T-helper 17 cell (primary cell): ENCODE measurements at regions not wholly inside any gene's neighbourhood (a gene's known extent, or its start where the extent isn't known, plus 50 kb on each side); places are given as distances from the start of the nearest gene placed in this dataset.

ENCODE experiments used
- ATAC-seq: fragments of 150-1000 bp; cut with Tn5 transposase; 2 replicates; pipeline ENCODE4 v1.10.0; 2021; ENCODE audit warnings: mild to moderate bottlenecking, moderate library complexity
- DNase-seq, 3 donors: peaks; one replicate each; pipeline versions ENCODE4 v3.0.0 to v3.0.0-alpha.2; 2020 to 2021
- H3K9me3 ChIP-seq: one replicate; pipeline ENCODE4 v1.7.0; 2013; ENCODE audit warnings: low read length, mild to moderate bottlenecking; ENCODE audit not compliant: control insufficient read depth, poor library complexity, severe bottlenecking
- H3K27ac Mint-ChIP-seq: one replicate; pipeline ENCODE4 v1.8.0; 2022; ENCODE audit warnings: mild to moderate bottlenecking, moderate library complexity, mixed read lengths
- H3K27me3 Mint-ChIP-seq: one replicate; pipeline ENCODE4 v1.8.0; 2022; ENCODE audit warnings: mixed read lengths
- H3K36me3 Mint-ChIP-seq: one replicate; pipeline ENCODE4 v1.8.0; 2022; ENCODE audit warnings: low read depth, mixed read lengths
- H3K4me1 Mint-ChIP-seq: one replicate; pipeline ENCODE4 v1.8.0; 2022; ENCODE audit warnings: mild to moderate bottlenecking, mixed read lengths
- H3K4me3 Mint-ChIP-seq: one replicate; pipeline ENCODE4 v1.8.0; 2022; ENCODE audit warnings: mild to moderate bottlenecking, moderate library complexity, mixed read lengths

DNA sequence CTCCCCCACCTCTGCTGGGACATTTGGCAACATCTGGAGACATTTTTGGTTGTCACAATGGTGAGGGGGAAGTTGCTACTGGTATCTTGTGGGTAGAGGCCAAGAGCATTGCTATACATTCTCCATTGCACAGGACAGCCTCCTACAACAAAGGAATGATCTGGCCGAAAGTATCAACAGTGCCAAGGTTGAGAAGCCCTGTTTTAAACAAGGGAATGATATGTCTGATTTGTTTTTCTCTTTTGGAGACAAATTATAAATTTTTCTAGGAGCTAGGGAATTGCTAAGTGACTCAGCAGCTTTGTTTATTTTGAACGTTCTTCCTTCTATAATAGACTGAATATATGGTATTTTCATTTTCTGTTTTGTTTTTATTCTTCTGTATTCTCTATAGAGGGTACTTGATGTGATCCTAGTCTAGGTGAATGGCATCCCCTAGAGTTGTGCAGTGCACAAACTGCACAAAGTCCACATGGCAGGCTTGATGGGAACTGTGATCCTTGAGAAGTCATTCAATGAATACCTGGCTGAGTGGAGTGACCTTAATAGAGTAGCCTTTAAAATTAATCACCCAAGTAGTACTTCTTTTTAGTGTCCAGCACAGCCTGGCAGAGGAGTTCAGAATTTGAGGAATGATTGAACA is 288.6 kb upstream of the USP24 start:
- Mint-ChIP-seq H3K27me3 (peaks cover 72% of the 10 kb centered on the region), H3K4me1 (no peaks in the 10 kb centered on the region), H3K4me3 (no peak overlapping the region), H3K36me3 (no peaks in the 10 kb centered on the region), H3K27ac (no peak overlapping the region)
- ATAC-seq: no peak
- no peak for DNase-seq
- no peaks in the 10 kb centered on the region for H3K9me3 ChIP-seq

DNA sequence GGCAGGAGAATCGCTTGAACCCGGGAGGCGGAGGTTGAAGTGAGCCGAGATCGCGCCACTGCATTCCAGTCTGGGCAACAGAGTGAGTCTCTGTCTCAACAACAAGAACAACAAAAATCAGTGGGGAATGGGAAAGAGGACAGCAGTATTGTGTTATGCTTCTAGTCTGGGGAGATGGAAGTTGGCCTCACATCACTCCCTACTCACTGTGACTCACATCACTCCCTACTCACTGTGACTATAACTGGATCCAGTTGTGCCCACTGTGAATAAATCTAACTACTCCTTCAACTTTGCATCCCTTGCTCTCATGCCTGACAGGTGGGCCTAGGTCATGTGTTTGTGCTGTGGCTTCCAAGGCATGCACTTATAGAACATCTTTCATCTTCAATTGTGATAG is 285.4 kb upstream of the USP24 start:
- no peaks in the 10 kb centered on the region for H3K36me3 Mint-ChIP-seq
- ATAC-seq: no peak

DNA sequence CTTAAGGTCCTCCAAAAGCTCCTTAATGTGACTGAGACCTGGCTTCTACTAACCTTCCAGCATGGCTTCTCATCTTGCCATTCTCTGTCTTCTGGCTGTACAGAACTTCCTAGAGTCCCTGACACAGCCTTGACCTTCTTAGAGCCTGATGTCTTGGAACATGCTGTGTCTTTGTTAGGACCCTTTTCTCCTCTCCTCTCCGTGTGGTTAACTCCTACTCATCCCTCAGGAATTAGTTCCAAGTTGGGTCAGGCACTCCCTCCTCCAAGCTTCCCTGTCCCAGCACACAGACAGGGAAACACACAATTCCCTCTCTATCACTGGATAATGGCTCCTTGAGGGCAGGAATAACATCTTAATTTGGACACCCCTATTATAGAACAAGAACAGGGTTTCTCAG is 275.4 kb upstream of the USP24 start:
- DNase-seq: no peak
- no peak for ATAC-seq
- peaks cover 8% of the 10 kb centered on the region for H3K27me3 Mint-ChIP-seq
- no peaks in the 10 kb centered on the region for H3K9me3 ChIP-seq
- H3K36me3 Mint-ChIP-seq: no peaks in the 10 kb centered on the region
- H3K4me3 Mint-ChIP-seq: no peak overlapping the region
- peaks cover 3% of the 10 kb centered on the region for H3K4me1 Mint-ChIP-seq
- no peak overlapping the region for H3K27ac Mint-ChIP-seq

More for the DNA sequence above, 285.4 kb upstream of the USP24 start:
- peaks cover 50% of the 10 kb centered on the region for H3K27me3 Mint-ChIP-seq
- no peak overlapping the region for H3K27ac Mint-ChIP-seq
- H3K4me1 Mint-ChIP-seq: no peaks in the 10 kb centered on the region
- DNase-seq: no peak
- no peak overlapping the region for H3K4me3 Mint-ChIP-seq
- H3K9me3 ChIP-seq: no peaks in the 10 kb centered on the region

DNA sequence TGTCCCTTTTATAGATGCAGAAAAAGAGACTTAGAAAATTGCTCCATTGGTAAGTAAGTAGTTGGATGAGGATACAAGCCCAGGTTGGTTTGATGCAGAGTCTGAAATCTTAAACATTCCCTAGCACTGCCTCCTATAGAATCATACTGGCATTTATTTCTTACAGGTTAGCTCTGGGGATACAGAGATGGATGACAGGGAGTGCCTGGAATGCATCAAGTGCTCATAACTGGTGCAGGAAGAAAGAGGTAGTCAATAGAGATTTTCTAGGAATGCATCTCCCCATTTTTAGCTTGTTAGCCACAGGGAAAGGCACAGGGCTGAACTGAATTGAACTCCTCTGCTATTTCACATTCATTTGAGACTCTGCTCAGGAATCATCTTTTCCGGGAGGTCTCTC is 269.0 kb upstream of the USP24 start:
- ATAC-seq: no peak
- Mint-ChIP-seq H3K4me1 (no peaks in the 10 kb centered on the region), H3K4me3 (no peak overlapping the region), H3K27me3 (peaks cover 30% of the 10 kb centered on the region), H3K27ac (no peak overlapping the region), H3K36me3 (no peaks in the 10 kb centered on the region)
- DNase-seq: no peak
- no peaks in the 10 kb centered on the region for H3K9me3 ChIP-seq

DNA sequence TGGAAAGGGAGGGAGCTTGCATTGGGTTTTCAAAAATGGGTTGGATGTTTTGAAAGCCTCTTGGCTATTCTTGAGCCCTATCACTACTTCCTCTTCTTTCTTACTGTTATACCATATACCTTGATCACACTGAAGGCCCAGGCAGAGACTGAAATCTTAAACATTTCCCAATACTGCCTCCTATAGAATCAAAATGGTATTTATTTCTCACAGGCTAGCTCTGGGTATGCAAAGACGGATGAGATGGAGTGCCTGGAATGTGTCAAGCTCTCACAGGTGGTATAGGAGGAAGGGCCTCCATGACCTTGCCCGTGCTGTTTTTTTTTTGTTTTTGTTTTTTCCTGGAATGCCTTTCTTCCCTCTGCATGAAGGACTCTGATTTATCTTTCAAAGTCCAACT is 268.4 kb upstream of the USP24 start:
- ATAC-seq (no peak), DNase-seq (no peak)
- H3K27ac Mint-ChIP-seq: no peak overlapping the region
- H3K4me1 Mint-ChIP-seq: no peaks in the 10 kb centered on the region
- no peaks in the 10 kb centered on the region for H3K9me3 ChIP-seq
- H3K27me3 Mint-ChIP-seq: peaks cover 36% of the 10 kb centered on the region
- no peaks in the 10 kb centered on the region for H3K36me3 Mint-ChIP-seq
- no peak overlapping the region for H3K4me3 Mint-ChIP-seq

DNA sequence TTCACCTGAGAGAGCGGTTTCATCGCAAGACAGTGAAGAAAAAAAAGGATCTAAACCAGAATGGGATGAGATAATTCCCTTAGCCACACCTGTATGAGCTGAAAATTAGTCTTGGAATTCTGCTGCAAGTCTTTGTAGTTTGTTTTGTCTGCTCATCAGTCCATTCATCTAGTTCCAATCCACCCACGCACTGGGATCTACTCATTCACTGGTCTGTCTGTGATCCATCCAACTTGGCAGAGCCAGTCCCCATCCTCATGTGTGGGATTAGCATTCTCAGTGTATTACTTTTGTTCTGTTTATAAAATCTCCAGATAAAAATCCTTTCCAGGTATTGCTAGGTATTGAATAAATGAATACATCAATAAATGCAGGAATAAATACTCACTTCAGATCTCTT is 266.5 kb upstream of the USP24 start:
- H3K27ac Mint-ChIP-seq: no peak overlapping the region

DNA sequence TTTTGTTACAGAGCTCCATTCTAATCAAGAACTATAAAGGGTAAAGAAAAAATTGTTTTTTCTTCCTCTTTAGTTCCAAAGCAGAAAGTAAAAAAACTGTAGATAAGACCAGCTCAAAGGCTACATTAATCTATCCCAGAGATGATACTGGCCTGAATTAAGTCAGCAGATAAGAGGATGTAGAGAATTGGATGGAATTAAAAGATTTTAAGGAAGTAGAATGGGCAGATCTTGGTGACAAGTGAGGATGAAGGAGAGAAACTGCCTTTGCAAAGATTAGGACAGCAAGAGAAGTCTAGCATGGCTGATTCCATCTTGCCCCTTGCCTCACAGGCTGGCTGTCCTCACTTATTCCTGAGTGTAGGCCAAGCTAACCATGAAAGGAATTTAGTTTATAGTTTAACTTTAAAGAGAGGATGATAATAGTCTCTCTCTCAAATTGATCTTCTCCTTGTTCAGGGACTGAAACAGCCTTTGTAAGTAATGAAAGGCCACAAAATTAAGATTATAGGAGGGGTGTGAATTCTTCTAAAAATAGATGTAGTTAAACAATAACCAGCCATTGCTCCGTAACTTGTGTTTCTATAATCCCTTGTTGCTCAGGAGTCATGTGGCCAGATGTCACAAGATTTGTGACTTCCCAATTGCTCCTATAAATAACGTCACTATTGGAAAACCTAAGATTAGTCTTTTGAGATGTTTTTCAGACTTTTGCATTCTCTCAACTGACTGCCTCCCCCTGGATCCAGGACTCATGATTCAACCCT is 265.0 kb upstream of the USP24 start:
- Mint-ChIP-seq H3K27me3 (peaks cover 41% of the 10 kb centered on the region), H3K36me3 (peaks cover 2% of the 10 kb centered on the region), H3K4me3 (no peak overlapping the region), H3K27ac (no peak overlapping the region), H3K4me1 (no peaks in the 10 kb centered on the region)
- H3K9me3 ChIP-seq: no peaks in the 10 kb centered on the region
- DNase-seq: no peak
- ATAC-seq: no peak

More for the DNA sequence above, 266.5 kb upstream of the USP24 start:
- no peak for ATAC-seq
- H3K9me3 ChIP-seq: no peaks in the 10 kb centered on the region
- H3K4me1 Mint-ChIP-seq: no peaks in the 10 kb centered on the region
- peaks cover 44% of the 10 kb centered on the region for H3K27me3 Mint-ChIP-seq
- H3K4me3 Mint-ChIP-seq: no peak overlapping the region
- no peak for DNase-seq
- H3K36me3 Mint-ChIP-seq: peaks cover 2% of the 10 kb centered on the region

DNA sequence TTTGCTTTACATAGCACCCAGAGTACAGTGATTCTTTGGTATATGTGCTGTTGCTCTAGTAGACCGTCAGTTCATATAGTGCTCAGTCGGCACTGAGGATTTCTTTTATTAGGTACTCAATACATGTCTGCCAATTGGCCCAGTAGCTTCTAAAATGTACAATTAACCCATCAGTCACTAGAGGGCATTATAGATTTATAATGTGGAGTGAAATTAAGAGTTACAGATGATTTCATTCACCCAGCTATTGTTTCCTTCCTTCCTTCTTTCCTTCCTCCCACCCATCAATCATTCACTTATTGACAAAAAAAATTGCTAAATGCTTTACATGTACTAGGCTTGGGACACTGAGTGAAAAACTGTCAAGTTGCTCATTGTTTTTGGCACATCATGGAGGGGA is 263.6 kb upstream of the USP24 start:
- Mint-ChIP-seq H3K4me3 (no peak overlapping the region), H3K27me3 (peaks cover 45% of the 10 kb centered on the region), H3K27ac (no peak overlapping the region), H3K36me3 (peaks cover 2% of the 10 kb centered on the region), H3K4me1 (no peaks in the 10 kb centered on the region)
- no peaks in the 10 kb centered on the region for H3K9me3 ChIP-seq
- ATAC-seq (no peak), DNase-seq (no peak)

DNA sequence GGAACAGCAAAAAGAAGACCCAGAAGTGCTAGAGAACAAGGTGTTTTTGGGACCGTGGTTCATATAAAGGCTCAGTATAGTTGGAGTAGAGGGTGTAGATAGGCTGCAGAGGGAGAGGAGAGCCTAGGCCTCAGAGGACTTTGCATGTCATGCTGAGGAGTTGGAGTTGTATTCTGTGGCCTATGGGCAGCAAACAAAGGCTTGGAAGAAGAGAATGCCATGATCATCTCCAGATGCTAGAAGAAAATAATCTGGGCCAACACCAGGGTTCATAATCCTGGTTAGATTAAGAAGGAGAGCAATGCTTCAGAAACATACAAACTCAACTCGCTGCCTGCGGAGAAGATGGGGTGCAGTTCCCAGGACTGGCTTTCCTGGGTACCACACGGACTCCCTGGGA is 262.8 kb upstream of the USP24 start:
- ATAC-seq (no peak), DNase-seq (no peak)
- no peak overlapping the region for H3K4me3 Mint-ChIP-seq
- H3K27me3 Mint-ChIP-seq: peaks cover 51% of the 10 kb centered on the region
- no peaks in the 10 kb centered on the region for H3K9me3 ChIP-seq
- H3K27ac Mint-ChIP-seq: no peak overlapping the region
- peaks cover 2% of the 10 kb centered on the region for H3K36me3 Mint-ChIP-seq
- no peaks in the 10 kb centered on the region for H3K4me1 Mint-ChIP-seq

DNA sequence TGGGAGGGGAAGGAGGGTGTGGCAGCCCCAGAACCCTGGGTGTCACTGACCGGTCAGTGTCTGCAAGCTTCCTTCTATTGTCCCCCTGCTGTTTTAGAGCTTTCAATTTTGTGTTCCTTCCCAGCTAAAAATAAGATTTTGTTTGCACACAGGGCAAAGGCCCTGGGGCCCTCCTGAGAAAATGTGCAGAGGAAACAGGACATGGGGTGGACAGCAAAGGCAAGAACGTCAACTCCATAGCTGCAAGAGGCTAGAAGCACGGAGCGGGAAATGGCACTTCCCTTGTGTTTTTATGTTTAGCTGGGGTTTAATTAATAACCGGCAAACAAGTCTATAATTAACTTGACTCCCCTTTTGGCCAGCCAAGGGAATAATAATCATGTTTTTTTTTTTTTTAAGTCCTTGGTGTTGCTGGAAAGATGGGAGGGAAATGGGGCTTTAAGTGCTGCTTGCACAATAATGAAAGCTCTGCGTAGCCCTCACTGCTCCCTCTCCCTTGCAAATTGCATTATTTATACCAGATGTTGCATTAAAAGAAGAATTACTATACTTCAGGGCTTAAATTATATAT is 261.4 kb upstream of the USP24 start:
- H3K4me1 Mint-ChIP-seq: no peaks in the 10 kb centered on the region
- no peak overlapping the region for H3K27ac Mint-ChIP-seq
- H3K9me3 ChIP-seq: no peaks in the 10 kb centered on the region
- no peak overlapping the region for H3K4me3 Mint-ChIP-seq
- H3K27me3 Mint-ChIP-seq: peaks cover 57% of the 10 kb centered on the region
- DNase-seq: no peak
- ATAC-seq: no peak
- H3K36me3 Mint-ChIP-seq: peaks cover 2% of the 10 kb centered on the region

DNA sequence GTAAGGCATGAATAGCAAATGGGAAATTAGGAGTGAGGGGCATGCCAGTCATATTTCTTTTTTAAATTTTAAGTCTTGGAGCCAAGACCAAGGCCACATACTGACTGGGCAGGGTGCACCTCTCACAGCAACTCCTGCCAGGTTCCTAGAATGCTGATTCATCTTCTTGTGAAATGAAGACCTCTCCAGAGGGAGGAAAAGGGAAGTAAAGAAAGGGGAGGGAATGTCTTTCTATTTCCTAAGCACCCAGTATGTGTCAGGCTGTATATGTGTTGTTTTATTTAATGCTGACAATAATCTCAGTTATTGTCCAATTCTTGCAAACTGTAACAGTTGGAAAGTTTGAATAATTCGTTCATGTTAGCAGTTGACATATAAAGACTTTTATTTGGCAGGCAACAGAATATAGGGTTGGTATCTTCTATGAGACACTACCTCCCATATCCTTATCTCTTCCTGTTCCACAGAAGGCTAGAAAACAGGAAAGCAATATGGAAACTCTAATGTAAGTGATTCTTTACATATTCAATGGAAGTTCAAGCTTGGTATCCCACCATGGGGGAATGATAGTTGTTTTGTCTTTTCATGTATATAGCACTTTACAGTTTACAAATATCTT is 259.1 kb upstream of the USP24 start:
- no peak overlapping the region for H3K4me3 Mint-ChIP-seq
- H3K4me1 Mint-ChIP-seq: no peaks in the 10 kb centered on the region
- H3K9me3 ChIP-seq: no peaks in the 10 kb centered on the region
- DNase-seq (no peak), ATAC-seq (no peak)
- H3K27ac Mint-ChIP-seq: no peak overlapping the region
- H3K36me3 Mint-ChIP-seq: peaks cover 2% of the 10 kb centered on the region
- peaks cover 42% of the 10 kb centered on the region for H3K27me3 Mint-ChIP-seq

DNA sequence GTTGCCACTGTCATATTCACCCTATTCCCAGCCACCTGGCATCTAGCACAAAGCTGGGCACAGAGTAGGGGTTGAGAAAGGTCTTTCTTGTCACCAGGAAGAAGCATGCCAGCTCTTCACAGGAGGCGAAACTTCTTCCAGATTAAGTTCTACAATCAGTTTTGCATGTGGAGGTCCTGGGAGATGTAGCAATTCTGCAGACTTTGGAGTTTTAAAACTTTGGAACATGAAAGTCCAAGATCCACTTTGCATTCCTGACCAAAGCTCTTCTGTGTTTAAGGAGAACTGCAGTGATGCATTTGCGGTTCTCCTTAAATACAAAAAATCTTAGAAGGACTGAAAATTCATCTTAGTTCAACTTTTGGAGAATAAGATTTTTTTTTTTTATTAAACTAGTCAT is 258.5 kb upstream of the USP24 start:
- ATAC-seq: no peak
- H3K4me1 Mint-ChIP-seq: no peaks in the 10 kb centered on the region

DNA sequence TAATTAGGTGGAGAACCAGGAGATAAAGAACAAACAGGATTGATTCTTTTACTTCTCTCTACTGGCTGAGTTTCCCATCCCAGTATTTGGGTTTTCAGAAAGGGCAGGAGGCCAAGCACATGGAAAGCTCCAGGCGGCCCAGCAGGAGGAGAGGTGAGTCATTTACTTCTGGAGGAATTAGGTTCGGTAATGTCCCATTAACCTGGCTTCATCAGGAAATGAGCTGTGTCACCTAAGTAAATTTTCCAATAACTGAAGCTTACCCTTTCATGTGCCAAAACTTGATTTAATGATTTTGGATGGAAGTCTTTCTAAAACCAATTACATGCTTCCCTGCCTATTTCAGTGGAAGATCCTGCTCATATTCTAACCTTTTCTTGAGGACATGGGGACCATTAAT is 257.6 kb upstream of the USP24 start:
- H3K9me3 ChIP-seq: no peaks in the 10 kb centered on the region
- peaks cover 35% of the 10 kb centered on the region for H3K27me3 Mint-ChIP-seq
- H3K36me3 Mint-ChIP-seq: peaks cover 2% of the 10 kb centered on the region
- no peak overlapping the region for H3K27ac Mint-ChIP-seq
- H3K4me3 Mint-ChIP-seq: no peak overlapping the region
- ATAC-seq (no peak), DNase-seq (no peak)
- H3K4me1 Mint-ChIP-seq: no peaks in the 10 kb centered on the region

More for the DNA sequence above, 258.5 kb upstream of the USP24 start:
- no peak overlapping the region for H3K27ac Mint-ChIP-seq
- H3K4me3 Mint-ChIP-seq: no peak overlapping the region
- H3K9me3 ChIP-seq: no peaks in the 10 kb centered on the region
- H3K36me3 Mint-ChIP-seq: peaks cover 2% of the 10 kb centered on the region
- DNase-seq: no peak
- H3K27me3 Mint-ChIP-seq: peaks cover 36% of the 10 kb centered on the region
